ENCODE measurements at regions not wholly inside any gene's neighbourhood (a gene's known extent, or its start where the extent isn't known, plus 50 kb on each side); places are given as distances from the start of the nearest gene placed in this dataset.
"Not testable (repeated sequence)": the region's sequence is repeated elsewhere in the genome, so short reads cannot be mapped to it uniquely, and the experiment has no call there.

GRCh38 chr4:23153076-23153475 is 460.3 kb downstream of the GBA3 start:
- peak; percentile 29 for DNase-seq

GRCh38 chr4:23149815-23150214 is 457.1 kb downstream of the GBA3 start:
- DNase-seq: no peak

- no peak for DNase-seq
Measured at GRCh38 chr4:23144707-23145106, 452.0 kb downstream of the GBA3 start.

- DNase-seq: peak; percentile 11
Measured at GRCh38 chr4:23135792-23136645, 443.3 kb downstream of the GBA3 start.

- no peak for DNase-seq
Measured at GRCh38 chr4:23134331-23134730, 441.6 kb downstream of the GBA3 start.

GRCh38 chr4:23130845-23131244 is 438.1 kb downstream of the GBA3 start:
- DNase-seq: no peak

GRCh38 chr4:23125118-23125517 is 432.4 kb downstream of the GBA3 start:
- no peak for DNase-seq

- DNase-seq: no peak
Measured at GRCh38 chr4:23122666-23123400, 430.1 kb downstream of the GBA3 start.

- no peak for DNase-seq
Measured at GRCh38 chr4:23120374-23120773, 427.6 kb downstream of the GBA3 start.

- no peak for DNase-seq
Measured at GRCh38 chr4:23117826-23118225, 425.1 kb downstream of the GBA3 start.

GRCh38 chr4:23114538-23114937 is 421.8 kb downstream of the GBA3 start:
- DNase-seq: no peak

GRCh38 chr4:23113104-23113503 is 420.4 kb downstream of the GBA3 start:
- DNase-seq: no peak

- no peak for DNase-seq
Measured at GRCh38 chr4:23106516-23106915, 413.8 kb downstream of the GBA3 start.

GRCh38 chr4:23105759-23106370 is 413.1 kb downstream of the GBA3 start:
- no peak for DNase-seq

- DNase-seq: peak; percentile 75
Measured at GRCh38 chr4:23097251-23097650, 404.5 kb downstream of the GBA3 start.

- no peak for DNase-seq
Measured at GRCh38 chr4:23091711-23092110, 399.0 kb downstream of the GBA3 start.

- no peak for DNase-seq
Measured at GRCh38 chr4:23085249-23085568, 392.5 kb downstream of the GBA3 start.

GRCh38 chr4:23084559-23085248 is 392.0 kb downstream of the GBA3 start:
- DNase-seq: no peak

GRCh38 chr4:23083391-23083790 is 390.7 kb downstream of the GBA3 start:
- no peak for DNase-seq

GRCh38 chr4:23080171-23080570 is 387.4 kb downstream of the GBA3 start:
- DNase-seq: not testable (repeated sequence)

- no peak for DNase-seq
Measured at GRCh38 chr4:23070848-23071570, 378.3 kb downstream of the GBA3 start.

GRCh38 chr4:23068756-23069155 is 376.0 kb downstream of the GBA3 start:
- DNase-seq: no peak

- DNase-seq: no peak
Measured at GRCh38 chr4:23068287-23068686, 375.6 kb downstream of the GBA3 start.
